ENCODE measurements at regions not wholly inside any gene's neighbourhood (a gene's known extent, or its start where the extent isn't known, plus 50 kb on each side); places are given as distances from the start of the nearest gene placed in this dataset.

DNA sequence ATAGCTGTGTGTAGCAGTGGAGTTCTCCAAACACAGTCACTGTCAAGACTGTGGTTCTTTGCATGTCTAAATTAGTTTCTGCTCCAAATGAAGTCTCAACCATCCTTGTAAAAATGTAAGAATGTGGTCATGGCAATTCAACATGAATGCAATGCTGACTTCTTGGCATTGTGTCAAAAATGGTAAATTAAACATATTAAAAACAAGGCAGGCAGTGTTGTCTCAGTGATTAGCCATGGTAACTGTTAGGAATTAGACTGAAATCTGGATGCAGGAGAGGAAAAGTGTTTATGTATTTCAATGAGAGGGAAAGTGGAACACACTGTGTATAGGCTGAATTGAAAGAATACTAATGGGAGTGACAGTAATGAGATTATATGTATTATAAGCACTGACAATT is 597.2 kb downstream of the EDEM1 start:
- no peak for DNase-seq (ENCODE audit: extremely low read depth in 1 of 4, low spot score in 3 of 4)
- ChIA-PET POLR2A (interaction anchor here (0.6 kb wide), 1 partner anchor 57 kb away, joined by 3 read pairs; no protein-coding TSS in a partner anchor), CTCF (ENCODE audit: low intra/inter-chr PET ratio) (no interaction called here)
- Histone ChIP-seq H3K79me2 (ENCODE audit: control insufficient read depth, insufficient read depth, low read length) (no peaks in the 10 kb centered on the region), H3K4me3 (no peak overlapping the region), H2AFZ (ENCODE audit: low read depth, low read length) (no peak overlapping the region), H3K9me1 (ENCODE audit: control insufficient read depth, insufficient read depth, low read length) (no peaks in the 10 kb centered on the region), H3K4me2 (ENCODE audit: insufficient read depth, low read length) (no peak overlapping the region), H3K36me3 (ENCODE audit: control insufficient read depth, insufficient read depth, low read length) (no peaks in the 10 kb centered on the region), H3K4me1 (replicated peaks in 1 of 2; ENCODE audit: control insufficient read depth in 2 of 2, insufficient read depth in 2 of 2, low read length in 2 of 2) (no peaks in the 10 kb centered on the region), H3K27ac (ENCODE audit: extremely low read depth, low read depth, low read length) (no peak overlapping the region), H3K9ac (ENCODE audit: insufficient read depth in 1 of 2, low read depth in 2 of 2, low read length in 2 of 2) (no peak overlapping the region), H3K27me3 (ENCODE audit: control insufficient read depth in 2 of 2, insufficient read depth in 2 of 2, low read length in 2 of 2) (no peaks in the 10 kb centered on the region), H3K9me3 (replicated peaks; ENCODE audit: control insufficient read depth, insufficient read depth, low read depth, low read length) (no peaks in the 10 kb centered on the region), H4K20me1 (replicated peaks; ENCODE audit: control insufficient read depth, insufficient read depth, low read length) (no peaks in the 10 kb centered on the region)
- no peak for FAIRE-seq
- ATAC-seq: no peak
- TF ChIP-seq MECOM (CRISPR knock-in tag; IDR thresholded peaks at IDR 0.05): no peak
- no peak for TF ChIP-seq PCBP2 (IDR thresholded peaks at IDR 0.05; ENCODE audit: low read depth, low read length, poor library complexity, severe bottlenecking)
- TF ChIP-seq NR2F6 (CRISPR knock-in tag; IDR thresholded peaks at IDR 0.05): no peak
- no peak for TF ChIP-seq CREM (IDR thresholded peaks at IDR 0.05; ENCODE audit: low read depth)
- no peak for TF ChIP-seq ATF6 (CRISPR knock-in tag; IDR thresholded peaks at IDR 0.05)
- no peak for TF ChIP-seq ZNF224 (CRISPR knock-in tag; IDR thresholded peaks at IDR 0.05)
- no peak for TF ChIP-seq ZNF717 (CRISPR knock-in tag; IDR thresholded peaks at IDR 0.05)
- no peak for TF ChIP-seq PURB (CRISPR knock-in tag; IDR thresholded peaks at IDR 0.05; ENCODE audit: low read depth)
- TF ChIP-seq SP1 (CRISPR knock-in tag; IDR thresholded peaks at IDR 0.05): no peak
- TF ChIP-seq ZBTB34 (CRISPR knock-in tag; IDR thresholded peaks at IDR 0.05): no peak
- no peak for TF ChIP-seq IRF2 (CRISPR knock-in tag; IDR thresholded peaks at IDR 0.05)
- TF ChIP-seq ZKSCAN1 (IDR thresholded peaks at IDR 0.05; ENCODE audit: low read depth, low read length): no peak
- intact Hi-C loops (cut with micrococcal nuclease) (loop anchor here (10.0 kb wide), 1 partner anchor 990 kb away; no protein-coding TSS in a partner anchor), in situ Hi-C loops (cut with MboI) (no loop called here)
- no TSS peak for BruUV-seq (replicated peaks)
